IMR-90 (cell line): ENCODE measurements at regions not wholly inside any gene's neighbourhood (a gene's known extent, or its start where the extent isn't known, plus 50 kb on each side); places are given as distances from the start of the nearest gene placed in this dataset.

Source experiments
- ATAC-seq: fragments of 200-7000 bp; cut with Tn5 transposase; 2 replicates; pipeline ENCODE4 v1.9.1; 2020; ENCODE audit warnings: low read depth, mild to moderate bottlenecking, moderate library complexity
- BruUV-seq: library from RNA; stranded (reverse); fragments of 400-500 nt; replicated peaks from 2 replicates; lab custom pipeline; 2021; lab: Mats Ljungman, UMichigan
- CTCF ChIA-PET: fragments of 300-600 bp; formaldehyde crosslinking; extraction: SDS; loops from one replicate; lab custom pipeline; 2021; ENCODE audit warnings: antibody characterized with exemption; lab: Yijun Ruan, JAX
- POLR2A ChIA-PET: fragments of 300-600 bp; sonication (Branson Sonifier 250); formaldehyde crosslinking; loops from one replicate; lab custom pipeline; 2022; ENCODE audit warnings: antibody characterized with exemption; ENCODE audit not compliant: unreplicated experiment; lab: Charles Lee
- DNase-seq: peaks from one replicate; pipeline ENCODE4 v3.0.0; 2013
- H2AFZ ChIP-seq: replicated peaks from 2 replicates; pipeline ENCODE3; 2013; ENCODE audit warnings: low read length, mild to moderate bottlenecking; ENCODE audit not compliant: poor library complexity
- H2AK5ac ChIP-seq: 2 replicates; pipeline ENCODE4 v1.6.1; 2013; ENCODE audit warnings: low read depth, low read length, inconsistent platforms
- H2AK9ac ChIP-seq: replicated peaks from 2 replicates; pipeline ENCODE3; 2013; ENCODE audit warnings: mild to moderate bottlenecking, low read depth, low read length, moderate library complexity; ENCODE audit not compliant: poor library complexity
- H2BK120ac ChIP-seq: 2 replicates; pipeline ENCODE4 v1.6.1; 2013; ENCODE audit warnings: low read depth, low read length, inconsistent platforms
- H2BK15ac ChIP-seq: 3 replicates; pipeline ENCODE4 v1.6.1; 2013; ENCODE audit warnings: low read depth, low read length, inconsistent platforms
- H2BK20ac ChIP-seq: 2 replicates; pipeline ENCODE4 v1.6.1; 2013; ENCODE audit warnings: low read depth, mild to moderate bottlenecking, inconsistent platforms, low read length, moderate library complexity
- H2BK5ac ChIP-seq: 2 replicates; pipeline ENCODE4 v1.6.1; 2013; ENCODE audit warnings: mild to moderate bottlenecking, low read depth, low read length, inconsistent platforms; ENCODE audit not compliant: poor library complexity, severe bottlenecking
- H3K14ac ChIP-seq: replicated peaks from 2 replicates; pipeline ENCODE4 v1.6.1; 2013; ENCODE audit warnings: low read depth, low read length, inconsistent platforms
- H3K18ac ChIP-seq: 2 replicates; pipeline ENCODE4 v1.6.1; 2013; ENCODE audit warnings: low read depth, low read length, control low read depth
- H3K23ac ChIP-seq: 2 replicates; pipeline ENCODE4 v1.6.1; 2013; ENCODE audit warnings: low read depth, low read length, inconsistent platforms
- H3K27ac ChIP-seq: 2 replicates; pipeline ENCODE4 v1.5.1; 2013; ENCODE audit warnings: mild to moderate bottlenecking, control low read depth, low read length; ENCODE audit not compliant: insufficient read depth
- H3K27me3 ChIP-seq: 2 replicates; pipeline ENCODE4 v1.6.1; 2013; ENCODE audit warnings: low read length; ENCODE audit not compliant: control insufficient read depth, insufficient read depth
- H3K36me3 ChIP-seq: 2 replicates; pipeline ENCODE4 v1.6.1; 2013; ENCODE audit warnings: low read length, mixed read lengths; ENCODE audit not compliant: control insufficient read depth, insufficient read depth
- H3K4ac ChIP-seq: 2 replicates; pipeline ENCODE4 v1.6.1; 2013; ENCODE audit warnings: low read depth, low read length, inconsistent platforms
- H3K4me1 ChIP-seq: 2 replicates; pipeline ENCODE4 v1.6.1; 2013; ENCODE audit warnings: low read length, mixed read lengths; ENCODE audit not compliant: control insufficient read depth, insufficient read depth
- H3K4me2 ChIP-seq: 2 replicates; pipeline ENCODE4 v1.6.1; 2013; ENCODE audit warnings: low read depth, mild to moderate bottlenecking, control low read depth, low read length, moderate library complexity
- H3K4me3 ChIP-seq: 2 replicates; pipeline ENCODE4 v1.5.1; 2013; ENCODE audit warnings: low read depth, mild to moderate bottlenecking, control low read depth, low read length, moderate library complexity; ENCODE audit not compliant: insufficient read depth
- H3K56ac ChIP-seq: 2 replicates; pipeline ENCODE4 v1.6.1; 2013; ENCODE audit warnings: low read length, inconsistent platforms; ENCODE audit not compliant: insufficient read depth; ENCODE audit errors: extremely low read depth
- H3K79me1 ChIP-seq, 2 experiments: 2 replicates each; pipeline ENCODE4 v1.6.1; 2013; ENCODE audit warnings: low read length in 2 of 2, inconsistent platforms in 1 of 2, low read depth in 1 of 2
- H3K9ac ChIP-seq: 2 replicates; pipeline ENCODE4 v1.6.1; 2013; ENCODE audit warnings: low read depth, low read length, control low read depth
- H3K9me1 ChIP-seq: 2 replicates; pipeline ENCODE4 v1.6.1; 2013; ENCODE audit warnings: low read length, inconsistent platforms; ENCODE audit not compliant: insufficient read depth
- H3K9me3 ChIP-seq: 2 replicates; pipeline ENCODE4 v1.6.1; 2013; ENCODE audit warnings: low read length; ENCODE audit not compliant: control insufficient read depth, insufficient read depth
- H4K20me1 ChIP-seq: 2 replicates; pipeline ENCODE4 v1.6.1; 2013; ENCODE audit warnings: low read length, inconsistent platforms; ENCODE audit not compliant: insufficient read depth
- H4K5ac ChIP-seq: 2 replicates; pipeline ENCODE4 v1.6.1; 2013; ENCODE audit warnings: mild to moderate bottlenecking, low read depth, low read length, control low read depth
- H4K8ac ChIP-seq, 2 experiments: 2 replicates each; pipeline ENCODE4 v1.6.1; 2013; ENCODE audit warnings: low read depth in 2 of 2, low read length in 2 of 2, control low read depth in 1 of 2, inconsistent platforms in 1 of 2
- H4K91ac ChIP-seq: 2 replicates; pipeline ENCODE4 v1.6.1; 2013; ENCODE audit warnings: low read depth, low read length, inconsistent platforms; ENCODE audit not compliant: insufficient read depth
- CHD1 ChIP-seq: IDR thresholded peaks from 2 replicates; pipeline ENCODE4 v1.6.1; 2012; ENCODE audit warnings: low read depth, low read length, improper control_type of control experiment
- MAFK ChIP-seq: IDR thresholded peaks from 2 replicates; pipeline ENCODE4 v1.6.1; 2012; ENCODE audit warnings: low read depth, low read length, improper control_type of control experiment
- MAZ ChIP-seq: IDR thresholded peaks from 2 replicates; pipeline ENCODE4 v1.6.1; 2012; ENCODE audit warnings: low read depth, mild to moderate bottlenecking, low read length, improper control_type of control experiment, moderate library complexity, borderline replicate concordance
- NFE2L2 ChIP-seq: fragments of 150-350 bp; IDR thresholded peaks from 2 replicates; pipeline ENCODE4 v1.6.1; 2016; ENCODE audit warnings: low read depth, mild to moderate bottlenecking, low read length
- POLR2A ChIP-seq: IDR thresholded peaks from 2 replicates; pipeline ENCODE4 v1.6.1; 2012; ENCODE audit warnings: mild to moderate bottlenecking, low read depth, low read length
- RAD21 ChIP-seq: IDR thresholded peaks from 2 replicates; pipeline ENCODE4 v1.6.1; 2012; ENCODE audit warnings: low read length, improper control_type of control experiment
- RFX5 ChIP-seq: IDR thresholded peaks from 2 replicates; pipeline ENCODE4 v1.8.0; 2012; ENCODE audit warnings: low read depth, mild to moderate bottlenecking, low read length, moderate library complexity
- SMC3 ChIP-seq: fragments of 150-350 bp; IDR thresholded peaks from 2 replicates; pipeline ENCODE4 v1.6.1; 2016; ENCODE audit warnings: low read depth, mild to moderate bottlenecking, antibody characterized with exemption, low read length, moderate library complexity
- WGBS, 2 experiments: methylation state at CpG; one replicate each; pipeline versions ENCODE4 v1.1.5 to v1.1.7; 2013; ENCODE audit warnings: missing lambda C conversion rate in 2 of 2; ENCODE audit not compliant: insufficient read length in 1 of 2; ENCODE audit errors: extremely low coverage in 2 of 2; 5-methylcytosine and 5-hydroxymethylcytosine counted together
- dilution Hi-C: fragments of 300-500 bp; cut with HindIII; formaldehyde crosslinking; loops from one replicate; pipeline ENCODE4 v1.14.3; 2018; ENCODE audit warnings: low sequenced_read_pairs; ENCODE audit not compliant: unreplicated experiment
- in situ Hi-C: fragments of 300-500 bp; cut with MboI; formaldehyde crosslinking; loops from 3 replicates; pipeline ENCODE4 v1.14.3; 2019; ENCODE audit warnings: low sequenced_read_pairs, inconsistent platforms, mixed read lengths
- intact Hi-C: fragments of 100-400 bp; cut with micrococcal nuclease; formaldehyde crosslinking; loops from 2 replicates; pipeline ENCODE4 v1.10.0; 2022
- TF ChIP-seq, protein P1 (sequence below): fragments of 150-350 bp; IDR thresholded peaks from 2 replicates; pipeline ENCODE4 v1.6.1; 2016; ENCODE audit warnings: low read depth, mild to moderate bottlenecking, low read length, moderate library complexity, borderline replicate concordance
- TF ChIP-seq, protein P2 (sequence below): fragments of 150-350 bp; IDR thresholded peaks from 2 replicates; pipeline ENCODE4 v1.6.1; 2017; ENCODE audit warnings: mild to moderate bottlenecking, antibody characterized with exemption, low read length, low read depth
- TF ChIP-seq, protein P3 (sequence below): conservative IDR thresholded peaks from 2 replicates; pipeline ENCODE4 v1.5.1; 2012; ENCODE audit warnings: mild to moderate bottlenecking, low read depth, low read length, improper control_type of control experiment

DNA sequence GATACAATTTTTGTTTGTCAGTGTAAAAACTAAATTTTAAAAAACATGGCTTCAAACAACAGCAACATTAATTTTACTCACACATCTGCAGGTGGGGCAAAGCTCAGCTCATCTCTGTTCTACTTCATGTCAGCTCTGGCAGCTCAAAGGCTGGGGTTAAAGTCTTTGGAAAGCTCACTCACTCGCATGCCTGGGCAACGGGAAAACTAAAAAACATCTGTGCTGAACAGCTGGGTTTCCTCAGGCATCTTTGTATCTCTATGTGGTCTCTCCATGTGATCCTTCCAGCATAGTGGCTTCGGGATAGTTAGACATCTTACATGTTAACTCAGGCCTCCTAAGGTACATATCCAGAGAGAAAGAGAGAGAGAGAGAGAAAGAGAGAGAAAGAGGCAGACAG lies 499.6 kb downstream of the RFPL4B start:
- H3K9me1 ChIP-seq, result no peaks in the 10 kb centered on the region
- no peak overlapping the region for H2BK20ac ChIP-seq
- H3K27me3 ChIP-seq, result no peaks in the 10 kb centered on the region
- H3K4me1 ChIP-seq, result peaks cover 2% of the 10 kb centered on the region; the same call in 1 of the 2 replicates
- no peak overlapping the region for H3K56ac ChIP-seq
- no peaks in the 10 kb centered on the region for H4K20me1 ChIP-seq
- dilution Hi-C loops, result no loop called here
- no peak overlapping the region for H3K23ac ChIP-seq
- no peak overlapping the region for H4K91ac ChIP-seq
- WGBS, 2 experiments, result no CpG with 5 or more reads among the region's 3 CpGs
- ATAC-seq, result no peak
- H3K79me1 ChIP-seq, result no peaks in the 10 kb centered on the region
- H3K27ac ChIP-seq, result no peak overlapping the region
- no peak overlapping the region for H2AK9ac ChIP-seq
- no peak overlapping the region for H4K5ac ChIP-seq
- H3K4ac ChIP-seq, result no peak overlapping the region
- no peaks in the 10 kb centered on the region for H3K9me3 ChIP-seq
- H2BK15ac ChIP-seq, result no peak overlapping the region
- no peak overlapping the region for H2BK5ac ChIP-seq
- no peak overlapping the region for H2AK5ac ChIP-seq
- no peak overlapping the region for H2BK120ac ChIP-seq
- no peak overlapping the region for H3K14ac ChIP-seq
- no peak overlapping the region for H3K18ac ChIP-seq
- H3K36me3 ChIP-seq, result no peaks in the 10 kb centered on the region
- intact Hi-C loops, result no loop called here
- TF ChIP-seq RAD21 (no peak), NFE2L2 (no peak), MAZ (no peak), RFX5 (no peak), CHD1 (no peak), SMC3 (no peak), POLR2A (no peak), MAFK (no peak)
- TF ChIP-seq, protein P1, sequence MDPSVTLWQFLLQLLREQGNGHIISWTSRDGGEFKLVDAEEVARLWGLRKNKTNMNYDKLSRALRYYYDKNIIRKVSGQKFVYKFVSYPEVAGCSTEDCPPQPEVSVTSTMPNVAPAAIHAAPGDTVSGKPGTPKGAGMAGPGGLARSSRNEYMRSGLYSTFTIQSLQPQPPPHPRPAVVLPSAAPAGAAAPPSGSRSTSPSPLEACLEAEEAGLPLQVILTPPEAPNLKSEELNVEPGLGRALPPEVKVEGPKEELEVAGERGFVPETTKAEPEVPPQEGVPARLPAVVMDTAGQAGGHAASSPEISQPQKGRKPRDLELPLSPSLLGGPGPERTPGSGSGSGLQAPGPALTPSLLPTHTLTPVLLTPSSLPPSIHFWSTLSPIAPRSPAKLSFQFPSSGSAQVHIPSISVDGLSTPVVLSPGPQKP, result no peak
- TF ChIP-seq, protein P2, sequence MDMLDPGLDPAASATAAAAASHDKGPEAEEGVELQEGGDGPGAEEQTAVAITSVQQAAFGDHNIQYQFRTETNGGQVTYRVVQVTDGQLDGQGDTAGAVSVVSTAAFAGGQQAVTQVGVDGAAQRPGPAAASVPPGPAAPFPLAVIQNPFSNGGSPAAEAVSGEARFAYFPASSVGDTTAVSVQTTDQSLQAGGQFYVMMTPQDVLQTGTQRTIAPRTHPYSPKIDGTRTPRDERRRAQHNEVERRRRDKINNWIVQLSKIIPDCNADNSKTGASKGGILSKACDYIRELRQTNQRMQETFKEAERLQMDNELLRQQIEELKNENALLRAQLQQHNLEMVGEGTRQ, result no peak
- TF ChIP-seq, protein P3, sequence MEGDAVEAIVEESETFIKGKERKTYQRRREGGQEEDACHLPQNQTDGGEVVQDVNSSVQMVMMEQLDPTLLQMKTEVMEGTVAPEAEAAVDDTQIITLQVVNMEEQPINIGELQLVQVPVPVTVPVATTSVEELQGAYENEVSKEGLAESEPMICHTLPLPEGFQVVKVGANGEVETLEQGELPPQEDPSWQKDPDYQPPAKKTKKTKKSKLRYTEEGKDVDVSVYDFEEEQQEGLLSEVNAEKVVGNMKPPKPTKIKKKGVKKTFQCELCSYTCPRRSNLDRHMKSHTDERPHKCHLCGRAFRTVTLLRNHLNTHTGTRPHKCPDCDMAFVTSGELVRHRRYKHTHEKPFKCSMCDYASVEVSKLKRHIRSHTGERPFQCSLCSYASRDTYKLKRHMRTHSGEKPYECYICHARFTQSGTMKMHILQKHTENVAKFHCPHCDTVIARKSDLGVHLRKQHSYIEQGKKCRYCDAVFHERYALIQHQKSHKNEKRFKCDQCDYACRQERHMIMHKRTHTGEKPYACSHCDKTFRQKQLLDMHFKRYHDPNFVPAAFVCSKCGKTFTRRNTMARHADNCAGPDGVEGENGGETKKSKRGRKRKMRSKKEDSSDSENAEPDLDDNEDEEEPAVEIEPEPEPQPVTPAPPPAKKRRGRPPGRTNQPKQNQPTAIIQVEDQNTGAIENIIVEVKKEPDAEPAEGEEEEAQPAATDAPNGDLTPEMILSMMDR, result no peak
- H3K4me2 ChIP-seq, result no peak overlapping the region
- no peak overlapping the region for H4K8ac ChIP-seq
- no peak for DNase-seq
- H3K4me3 ChIP-seq, result no peak overlapping the region
- ChIA-PET POLR2A (no interaction called here), CTCF (no interaction called here)
- H3K9ac ChIP-seq, result no peak overlapping the region
- in situ Hi-C loops, result no loop called here
- BruUV-seq, result no TSS peak
- H2AFZ ChIP-seq, result peak overlapping the region; percentile 62
